Esophagus muscularis mucosa (tissue), 3 donors: ENCODE measurements at regions not wholly inside any gene's neighbourhood (a gene's known extent, or its start where the extent isn't known, plus 50 kb on each side); places are given as distances from the start of the nearest gene placed in this dataset.

Experiments used
- EP300 ChIP-seq: sonication (generic); formaldehyde crosslinking; IDR thresholded peaks from one replicate; pipeline ENCODE4 v1.6.1; 2017; ENCODE audit warnings: antibody characterized with exemption
- POLR2AphosphoS5 ChIP-seq, 2 donors: sonication (generic); formaldehyde crosslinking; IDR thresholded peaks; one replicate each; pipeline ENCODE4 v1.6.1; 2017; ENCODE audit warnings: antibody characterized with exemption in 2 of 2

DNA sequence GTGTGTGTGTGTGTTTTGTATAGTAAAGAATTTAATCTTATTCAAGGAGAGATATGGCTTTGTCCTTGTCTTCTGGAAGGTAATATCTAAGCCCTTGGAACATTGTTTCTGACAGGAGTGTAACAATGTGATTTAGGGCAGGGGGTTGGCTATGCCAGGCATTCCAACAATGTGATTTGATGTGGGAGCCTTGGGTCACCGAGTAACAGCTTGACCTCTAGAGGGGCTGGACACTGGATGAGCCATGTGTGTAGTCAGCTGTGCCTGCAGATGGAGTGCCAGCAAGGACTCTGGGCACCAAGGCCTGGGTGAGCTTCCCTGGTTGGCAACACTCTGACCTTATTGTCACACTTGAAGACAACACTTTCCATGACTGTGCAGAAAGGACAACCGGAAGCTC, 336.1 kb upstream of the ZP4 start:
- TF ChIP-seq EP300 = no peak
- TF ChIP-seq POLR2AphosphoS5 (IDR thresholded peaks at IDR 0.05) = no peak
